Amniotic epithelial cell (primary cell): ENCODE measurements at regions not wholly inside any gene's neighbourhood (a gene's known extent, or its start where the extent isn't known, plus 50 kb on each side); places are given as distances from the start of the nearest gene placed in this dataset.

ENCODE experiments used
- DNase-seq: peaks from one replicate; pipeline ENCODE4 v3.0.0-alpha.2; 2010; ENCODE audit warnings: low read depth

DNA sequence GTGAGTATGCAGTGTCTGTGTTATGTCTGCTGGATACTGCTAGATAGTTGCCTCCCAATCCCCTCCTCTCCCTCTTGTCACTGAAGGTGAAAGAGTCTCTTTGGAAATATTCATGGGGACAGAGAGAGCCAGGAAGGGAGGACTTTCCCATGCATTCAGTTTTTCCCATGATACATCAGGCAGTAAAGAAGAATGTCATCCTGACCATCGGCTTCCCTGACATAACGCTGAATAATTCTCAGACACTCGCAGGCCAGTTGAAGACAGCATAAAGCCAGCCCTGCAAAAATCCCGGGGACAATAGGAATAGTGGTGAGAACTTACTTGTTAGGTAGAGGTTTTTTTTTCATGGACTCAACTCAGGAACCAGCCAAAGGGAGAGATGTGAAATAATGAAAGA lies 58.1 kb downstream of the KLF4 start:
- DNase-seq, result no peak

DNA sequence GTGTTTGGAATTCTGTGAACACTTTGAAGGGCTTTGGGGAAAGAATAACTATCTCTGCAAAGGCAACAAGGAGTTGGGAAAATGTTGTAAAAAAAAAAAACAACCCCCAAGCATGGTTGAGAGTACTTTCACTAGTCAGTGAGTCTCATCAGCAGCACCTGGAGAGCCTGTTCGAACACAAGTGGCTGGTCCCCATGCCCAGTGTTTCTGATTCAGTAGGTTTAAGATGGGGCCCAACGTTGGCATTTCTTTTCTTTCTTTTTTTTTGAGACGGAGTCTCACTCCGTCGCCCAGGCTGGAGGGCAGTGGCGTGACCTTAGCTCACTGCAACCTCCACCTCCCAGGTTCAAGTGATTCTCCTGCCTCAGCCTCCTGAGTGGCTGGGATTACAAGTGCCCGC lies 59.5 kb downstream of the KLF4 start:
- DNase-seq, result no peak

DNA sequence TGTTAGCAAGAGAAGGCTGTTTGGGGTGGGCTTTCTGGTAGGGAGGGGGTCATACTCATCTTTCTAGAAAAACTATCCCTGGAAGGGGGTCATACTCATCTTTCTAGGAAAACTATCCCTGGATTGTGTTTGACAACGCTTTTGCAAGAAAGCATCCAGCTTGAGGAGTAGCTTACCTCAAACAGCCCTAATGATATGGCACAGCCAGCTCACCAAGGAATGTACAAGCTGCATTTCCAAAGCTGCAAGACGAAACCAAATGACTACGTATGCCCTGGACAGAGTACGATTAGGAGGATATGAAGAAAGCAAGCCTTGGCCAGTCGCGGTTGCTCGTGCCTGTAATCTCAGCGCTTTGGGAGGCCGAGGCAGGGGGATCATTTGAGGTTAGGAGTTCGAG lies 63.4 kb downstream of the KLF4 start:
- DNase-seq, result no peak

DNA sequence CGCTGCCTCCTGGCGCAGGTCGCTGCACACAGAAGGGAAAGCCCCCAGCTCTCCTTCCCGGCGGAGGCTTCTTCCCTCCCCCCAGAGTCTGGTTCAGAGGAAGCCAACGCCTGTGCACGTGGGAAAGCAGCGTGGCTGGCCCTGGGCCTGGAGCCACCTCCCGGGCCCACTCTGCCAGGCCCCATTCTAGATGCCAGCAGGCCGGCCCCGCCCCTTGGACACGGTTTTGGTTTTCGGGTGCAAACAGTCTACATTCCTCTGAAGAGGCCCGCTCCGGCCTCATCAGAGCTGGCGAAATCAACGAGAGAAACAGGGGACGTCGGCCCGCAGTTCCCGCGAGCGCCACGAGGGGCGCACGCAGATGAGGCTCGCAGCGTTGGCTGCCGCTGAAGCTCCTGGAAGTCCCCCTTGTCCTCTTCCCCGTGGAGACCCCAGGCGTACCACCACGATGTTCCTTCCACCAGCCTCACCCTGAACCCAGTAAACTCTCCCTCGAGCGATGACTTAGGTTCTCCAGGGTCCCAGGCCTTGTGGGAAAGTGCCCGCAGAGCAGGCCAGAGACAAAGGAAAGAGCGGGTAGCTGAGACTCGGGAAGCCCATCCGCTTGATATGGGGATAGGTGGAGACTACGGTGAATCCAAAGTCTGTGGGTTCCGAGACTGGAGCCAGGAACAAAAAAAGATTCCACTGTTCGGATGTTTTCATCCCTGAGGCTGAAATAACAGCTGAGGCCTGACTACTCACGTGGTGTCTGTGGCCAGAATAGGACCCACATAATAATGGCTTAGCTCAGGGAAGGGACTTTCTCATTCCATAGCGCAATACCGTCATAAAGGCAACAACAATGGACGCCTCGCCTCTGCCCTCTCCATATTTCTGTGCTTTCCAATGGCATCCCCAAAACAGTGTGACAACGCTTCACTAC lies 64.2 kb downstream of the KLF4 start:
- DNase-seq, result peak; percentile 35

DNA sequence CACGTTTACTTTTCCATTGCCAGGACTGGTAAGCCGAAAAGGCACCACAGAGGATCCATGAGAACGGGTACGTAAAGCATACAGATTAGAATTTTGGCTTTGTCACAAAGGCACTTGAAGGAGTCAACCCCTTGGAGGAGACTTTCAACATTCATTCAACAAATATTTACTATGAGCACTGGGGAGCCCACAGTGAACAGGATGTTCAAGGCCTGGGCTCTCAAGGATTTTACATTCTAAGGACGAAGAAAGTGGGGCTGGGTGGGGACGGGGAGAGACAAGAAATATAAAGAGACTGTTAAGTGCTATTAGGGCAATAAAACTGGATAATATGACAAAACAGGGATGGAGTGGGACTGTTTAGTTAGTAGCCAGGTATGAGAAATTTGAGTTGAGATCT lies 66.0 kb downstream of the KLF4 start:
- no peak for DNase-seq

DNA sequence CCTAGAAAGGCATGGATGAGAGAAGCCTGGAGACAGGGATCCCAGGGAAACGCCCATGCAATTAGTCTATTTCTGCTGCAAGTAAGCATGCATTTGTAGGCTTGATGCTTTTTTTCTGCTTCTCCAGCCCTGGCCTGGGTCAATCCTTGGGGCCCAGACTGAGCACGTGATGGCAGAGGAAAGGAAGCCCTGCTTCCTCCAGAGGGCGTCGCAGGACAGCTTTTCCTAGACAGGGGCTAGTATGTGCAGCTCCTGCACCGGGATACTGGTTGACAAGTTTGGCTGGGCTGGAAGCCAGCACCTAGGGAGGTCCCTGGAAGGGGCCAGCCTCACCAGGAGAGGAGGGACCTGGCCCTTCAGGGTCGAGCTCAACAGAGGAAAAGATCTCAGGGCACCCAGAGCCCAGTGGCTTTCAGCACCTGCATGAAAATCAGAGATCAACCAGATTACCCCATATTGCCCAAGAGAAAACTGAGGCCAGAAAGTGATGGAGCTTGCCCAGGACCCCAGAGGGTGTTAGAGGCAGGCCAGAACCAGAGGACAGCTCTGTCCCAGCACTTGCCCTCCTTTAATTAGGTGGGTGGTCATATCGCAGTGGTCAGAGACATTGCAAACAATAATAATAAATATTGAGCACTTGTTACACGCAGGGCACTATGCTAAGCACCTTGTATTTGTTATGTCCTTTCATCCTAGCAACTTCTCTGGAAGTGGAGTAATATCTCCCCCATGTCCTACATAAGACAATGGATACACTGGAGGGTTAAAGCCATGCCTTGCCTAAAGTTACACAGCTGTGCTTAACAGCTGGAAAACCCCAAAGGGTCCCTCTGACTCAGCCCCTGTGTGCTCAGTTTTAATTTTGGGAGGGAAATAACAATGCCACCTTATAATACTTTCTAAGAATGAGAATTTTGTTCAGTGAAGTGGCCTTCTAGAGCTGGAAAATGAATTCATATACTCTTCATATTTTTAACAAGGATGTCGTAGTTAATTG lies 67.1 kb downstream of the KLF4 start:
- DNase-seq, result peak; percentile 73

DNA sequence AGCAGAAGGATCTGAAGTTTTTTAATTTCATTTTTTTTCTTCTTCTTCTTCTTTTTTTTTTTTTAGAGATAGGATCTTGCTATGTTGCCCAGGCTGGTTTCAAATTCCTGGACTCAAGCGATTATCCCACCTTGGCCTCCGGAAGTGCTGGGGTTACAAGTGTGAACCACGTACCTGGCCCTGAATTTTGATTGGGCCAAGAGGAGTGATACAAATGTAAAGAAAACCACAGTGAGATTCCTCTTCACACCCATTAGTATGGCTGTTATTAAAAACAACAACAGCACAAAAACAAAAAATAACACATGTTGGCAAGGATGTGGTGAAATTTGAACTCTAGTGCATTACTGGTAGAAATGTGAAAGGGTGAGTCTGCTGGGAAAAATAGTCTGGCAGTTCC lies 79.1 kb downstream of the KLF4 start:
- no peak for DNase-seq

DNA sequence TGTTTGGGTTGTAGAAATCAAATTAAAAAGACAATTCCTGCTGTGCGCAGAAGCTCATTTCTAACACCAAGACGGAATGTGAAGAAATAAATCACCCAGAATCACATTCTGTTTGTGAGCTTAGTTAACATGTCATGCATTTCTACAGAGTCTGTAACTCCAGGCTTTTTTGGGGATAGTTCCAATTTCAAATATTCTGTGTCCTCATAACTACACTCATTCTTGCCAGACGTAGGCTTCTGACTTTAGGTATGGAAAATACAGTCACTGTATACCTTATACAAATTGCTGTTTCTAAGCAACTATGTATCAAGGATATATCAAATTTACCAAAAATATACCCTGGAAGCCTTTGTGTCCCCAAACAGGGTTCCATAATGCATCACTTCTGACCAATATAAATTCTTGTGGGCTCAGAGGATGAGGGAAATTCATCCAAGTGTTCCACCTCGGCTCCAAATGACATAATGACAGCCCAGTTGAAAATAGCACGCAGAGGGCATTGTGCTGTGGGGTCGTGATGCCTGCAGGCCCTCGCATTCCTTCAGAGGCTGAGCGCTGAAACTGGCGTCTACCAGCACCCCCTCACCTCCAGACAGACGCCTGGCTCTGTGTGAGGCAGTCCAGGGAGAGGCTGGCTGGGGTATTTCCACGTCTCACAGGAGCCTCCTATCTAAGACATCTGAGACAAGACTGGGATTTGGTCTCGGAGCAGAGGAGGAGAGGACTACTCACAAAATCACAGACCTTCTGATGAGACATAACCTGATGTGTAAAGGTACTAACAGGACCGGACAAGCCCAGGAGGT lies 79.8 kb downstream of the KLF4 start:
- DNase-seq, result no peak

DNA sequence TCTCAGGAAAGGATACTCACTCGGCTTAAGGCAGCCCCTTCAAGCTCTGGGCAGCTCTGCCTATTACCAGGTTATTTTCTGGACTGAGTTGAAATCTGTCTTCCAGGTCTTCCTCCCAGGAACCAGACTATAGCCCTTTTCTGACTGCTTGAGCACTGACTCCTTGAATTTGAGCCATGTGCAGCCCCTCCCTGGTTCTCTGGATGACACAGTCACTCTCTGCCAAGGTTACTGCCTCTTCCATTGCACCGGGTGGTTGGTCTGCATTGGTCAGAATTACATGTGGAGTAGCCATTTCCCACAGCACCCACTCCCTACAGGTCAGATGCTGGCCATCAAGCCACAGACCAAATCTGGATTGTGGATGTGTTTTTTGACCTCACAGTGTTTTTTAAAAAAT lies 81.9 kb downstream of the KLF4 start:
- no peak for DNase-seq

DNA sequence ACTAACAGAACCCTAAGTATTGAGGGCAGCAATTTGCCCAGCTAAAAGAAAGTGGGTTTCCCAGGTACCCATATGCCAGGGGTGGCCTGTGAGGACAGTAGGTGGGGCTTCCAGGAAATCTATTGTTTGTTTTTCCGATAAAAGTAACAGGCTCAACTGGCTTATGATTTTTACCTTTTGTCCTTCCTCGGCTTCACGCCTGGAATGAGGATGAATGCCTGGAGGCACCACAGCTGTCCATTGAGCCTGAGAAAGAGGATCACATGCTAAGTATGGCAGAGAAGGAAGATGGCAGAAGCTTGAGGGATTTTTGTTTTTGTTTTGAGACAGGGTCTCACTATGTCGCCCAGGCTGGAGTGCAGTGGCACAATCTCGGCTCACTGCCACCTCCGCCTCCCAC lies 84.1 kb downstream of the KLF4 start:
- no peak for DNase-seq

DNA sequence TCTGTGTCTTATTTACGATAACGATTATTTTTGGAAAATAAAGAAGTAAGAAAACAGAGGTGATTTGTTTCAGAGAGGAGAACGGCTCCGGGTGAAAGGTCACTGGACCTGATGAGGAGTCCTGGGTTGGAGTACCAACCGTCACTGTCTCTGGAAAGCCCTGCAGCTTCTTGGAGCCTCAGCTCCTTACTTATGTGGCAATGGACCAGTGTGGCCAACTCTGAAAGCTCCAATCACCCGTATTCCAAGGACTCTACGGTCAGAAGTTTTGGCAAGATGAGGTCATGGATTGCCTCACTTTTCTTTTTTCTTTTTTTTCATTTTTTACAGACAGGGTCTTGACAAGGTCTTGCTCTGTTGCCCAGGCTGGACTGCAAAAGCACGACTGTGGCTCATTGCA lies 84.8 kb downstream of the KLF4 start:
- DNase-seq, result no peak

DNA sequence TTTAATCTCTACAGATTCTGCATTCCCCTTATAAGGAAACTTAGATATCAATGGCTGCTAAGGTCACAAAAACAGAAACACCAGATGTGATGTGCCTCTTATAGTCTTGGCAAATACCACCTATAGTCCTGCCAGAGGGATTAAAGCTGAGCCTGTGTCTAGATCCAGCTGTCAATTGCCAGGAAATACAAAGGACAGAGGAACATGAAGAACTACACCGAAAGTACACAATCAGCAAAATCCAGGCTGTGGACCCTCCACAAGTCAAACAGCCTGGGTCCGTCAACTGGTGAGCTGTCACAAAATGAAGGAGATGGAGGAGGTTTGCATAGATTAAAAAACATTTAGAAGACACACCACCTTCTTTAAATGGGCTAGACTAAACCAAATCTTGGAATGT lies 85.4 kb downstream of the KLF4 start:
- DNase-seq, result no peak

DNA sequence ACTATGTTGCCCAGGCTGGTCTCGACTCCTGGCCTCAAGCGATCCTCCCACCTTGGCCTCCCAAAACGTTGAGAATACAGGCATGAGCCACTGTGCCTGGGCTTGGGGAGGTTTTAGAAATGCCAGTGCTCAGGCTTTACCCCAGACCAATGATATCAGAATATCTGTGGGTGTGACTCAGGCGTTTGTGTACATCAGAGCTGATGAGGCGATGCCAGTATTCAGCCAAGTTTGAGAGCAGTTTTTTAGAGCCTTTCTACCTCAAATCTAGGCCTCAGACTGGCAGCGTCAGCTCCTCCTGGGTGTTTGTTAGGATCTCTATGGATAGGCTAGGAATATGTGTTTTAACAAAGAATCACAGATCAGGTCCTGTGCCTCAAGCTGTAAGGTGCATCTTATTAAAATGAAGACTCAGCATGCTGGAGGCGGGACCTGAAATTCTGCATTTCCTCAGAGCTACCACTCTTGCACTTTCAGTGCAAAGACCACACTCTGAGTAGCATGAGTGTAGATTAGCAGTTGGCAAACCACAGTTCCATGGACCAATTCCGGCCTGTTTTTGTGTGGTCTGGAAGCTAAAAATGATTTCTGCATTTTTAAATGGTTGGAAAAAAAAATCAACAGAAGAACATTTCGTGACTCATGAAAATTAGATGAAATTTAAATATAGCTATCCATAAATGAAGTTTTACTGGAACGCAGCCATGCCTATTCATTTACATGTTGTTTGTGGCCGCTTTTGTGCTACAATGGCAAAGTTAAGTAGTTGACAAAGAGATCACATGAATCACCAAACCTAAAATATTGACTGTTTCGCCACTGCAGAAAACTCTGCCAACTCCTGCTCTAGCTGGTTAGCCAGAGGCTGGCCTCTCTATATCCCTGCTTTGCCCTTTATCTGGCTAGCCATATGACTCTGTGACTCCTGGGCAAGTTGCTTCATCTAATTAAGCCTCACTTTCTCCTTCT lies 92.2 kb downstream of the KLF4 start:
- DNase-seq, result peak; percentile 36

DNA sequence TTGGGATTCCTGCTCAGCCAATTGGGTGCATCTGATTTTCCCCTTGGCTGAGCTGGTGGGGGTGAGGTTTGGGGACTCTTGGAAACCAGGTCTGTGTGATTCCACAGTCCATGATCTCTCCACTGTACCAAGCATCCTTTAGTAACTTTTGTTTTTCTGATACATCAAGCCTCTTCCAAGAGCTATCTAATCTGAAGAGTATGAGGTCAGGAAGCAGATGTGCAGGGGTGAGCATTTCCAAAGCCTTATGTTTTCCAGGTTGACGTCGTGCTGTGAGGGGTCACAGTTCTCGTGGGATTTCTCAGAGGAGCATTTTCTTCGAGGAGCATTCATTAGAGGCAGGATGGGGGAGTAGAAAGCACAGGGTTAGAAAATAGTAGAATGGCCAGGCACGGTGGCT lies 95.3 kb downstream of the KLF4 start:
- DNase-seq, result peak; percentile 42

DNA sequence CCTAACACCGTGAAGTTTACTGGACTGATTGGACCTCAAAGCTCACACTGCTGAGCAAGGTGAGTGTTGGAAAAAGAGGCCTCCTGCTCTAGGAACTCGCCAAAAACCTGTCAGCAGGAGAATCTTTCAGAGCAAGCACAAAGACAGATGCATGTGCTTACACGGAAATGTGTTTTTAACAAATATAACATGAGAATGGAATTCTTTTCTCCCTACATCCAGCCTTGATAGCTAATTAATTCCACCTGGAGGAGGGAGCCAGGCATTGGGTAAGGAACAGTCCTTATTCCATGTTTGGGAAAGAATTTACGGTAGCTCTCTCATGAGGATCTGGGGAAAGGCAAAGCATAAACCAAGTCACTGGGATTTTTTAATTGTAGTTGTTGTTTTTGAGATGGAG lies 98.8 kb downstream of the KLF4 start:
- no peak for DNase-seq

DNA sequence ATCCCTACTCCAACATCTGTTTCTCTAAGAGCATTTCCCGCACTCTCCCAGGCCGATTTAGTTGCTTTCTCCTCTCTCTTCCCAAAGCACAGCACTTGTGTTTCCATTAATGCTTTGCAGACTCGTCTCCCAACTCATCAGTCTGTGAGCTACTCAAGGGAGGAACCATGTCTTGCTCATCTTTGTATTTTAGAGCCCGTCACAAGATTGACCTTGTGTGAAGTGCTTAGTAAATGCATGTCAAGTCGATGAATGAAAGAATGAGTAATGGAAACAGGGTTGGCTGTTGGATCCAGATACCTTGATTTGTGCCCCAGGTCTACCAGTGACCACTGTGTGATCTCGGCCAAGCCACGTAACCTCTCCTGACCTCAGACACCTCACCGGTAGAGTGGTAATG lies 99.3 kb downstream of the KLF4 start:
- peak; percentile 7 for DNase-seq

DNA sequence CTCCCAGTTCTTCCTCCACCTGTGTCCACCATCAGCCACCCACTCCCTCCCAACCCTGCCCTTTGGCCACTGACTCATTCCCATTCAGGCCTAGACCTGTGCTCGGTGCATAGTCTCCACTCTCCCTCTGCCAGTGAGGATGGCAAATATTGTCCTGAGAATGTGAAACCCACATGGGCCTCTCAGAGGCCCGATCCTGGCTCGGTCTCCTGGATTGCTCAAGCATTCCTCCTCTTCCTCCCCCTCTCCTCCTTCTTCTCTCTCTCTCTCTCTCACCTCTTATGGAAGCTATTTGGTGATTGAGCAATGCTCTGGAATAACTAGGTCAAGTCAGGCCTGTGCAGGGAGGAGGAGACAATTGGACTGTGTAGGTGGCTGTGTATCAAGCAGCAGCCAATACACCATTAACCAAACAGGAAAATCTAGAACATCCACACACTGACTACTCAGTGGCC lies 99.9 kb downstream of the KLF4 start:
- peak; percentile 97 for DNase-seq

DNA sequence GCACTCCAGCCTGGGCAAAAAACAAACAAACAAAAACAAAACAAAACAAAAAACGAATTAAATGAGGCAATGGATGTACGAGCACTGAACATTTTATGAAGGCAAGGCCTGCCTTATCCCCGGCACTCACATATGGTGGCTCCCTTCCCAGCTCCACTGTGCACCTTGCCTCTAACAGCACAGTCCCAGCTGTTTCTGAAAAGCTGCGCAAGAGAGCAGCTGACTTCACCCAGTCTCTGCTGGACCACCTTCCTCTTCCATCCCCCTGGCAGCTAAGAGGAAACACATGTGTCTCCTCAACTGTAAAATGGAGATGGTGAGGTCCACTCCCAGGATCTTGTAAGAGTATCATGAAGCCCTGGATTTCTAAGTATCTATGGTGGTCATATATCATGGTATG lies 100.7 kb downstream of the KLF4 start:
- no peak for DNase-seq

DNA sequence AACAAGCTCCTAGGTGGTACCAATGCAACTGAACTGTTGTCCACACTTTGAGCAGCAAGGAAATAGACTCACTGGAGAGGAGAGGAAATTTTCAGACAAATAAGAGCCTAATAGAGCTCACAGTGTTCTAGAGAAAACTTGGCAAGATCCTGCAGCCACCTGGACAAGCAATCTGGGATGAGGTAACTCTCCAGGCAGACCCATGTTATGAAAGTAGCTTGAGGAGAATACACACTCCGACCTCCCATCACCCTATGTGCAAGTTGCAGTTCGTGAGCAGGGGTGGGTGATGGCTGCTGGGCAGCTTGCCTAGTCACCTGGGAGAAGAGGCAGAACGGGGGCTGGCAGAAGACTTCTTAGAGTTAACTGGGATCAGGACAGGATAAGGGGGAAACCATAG lies 102.2 kb downstream of the KLF4 start:
- DNase-seq, result peak; percentile 58

DNA sequence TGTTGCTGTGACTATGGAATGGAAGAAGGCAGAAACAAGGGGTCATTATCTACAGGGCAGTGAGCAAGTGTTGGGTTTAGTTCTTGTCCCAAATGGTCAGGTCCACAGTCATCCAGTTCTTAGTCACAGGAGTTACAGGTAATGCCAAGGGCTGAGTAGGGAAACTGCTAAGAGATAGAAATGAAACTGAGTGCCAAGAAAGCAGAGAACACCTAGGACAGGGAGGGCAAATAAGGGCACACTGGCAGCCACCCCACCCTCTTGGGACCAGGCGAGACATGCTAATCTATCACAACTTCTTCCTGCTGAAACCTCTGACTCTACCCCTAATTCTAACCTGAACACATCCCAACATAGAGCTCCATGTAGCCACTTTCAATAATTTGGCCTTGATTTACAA lies 103.2 kb downstream of the KLF4 start:
- no peak for DNase-seq
